ENCODE measurements at regions not wholly inside any gene's neighbourhood (a gene's known extent, or its start where the extent isn't known, plus 50 kb on each side); places are given as distances from the start of the nearest gene placed in this dataset.

DNA sequence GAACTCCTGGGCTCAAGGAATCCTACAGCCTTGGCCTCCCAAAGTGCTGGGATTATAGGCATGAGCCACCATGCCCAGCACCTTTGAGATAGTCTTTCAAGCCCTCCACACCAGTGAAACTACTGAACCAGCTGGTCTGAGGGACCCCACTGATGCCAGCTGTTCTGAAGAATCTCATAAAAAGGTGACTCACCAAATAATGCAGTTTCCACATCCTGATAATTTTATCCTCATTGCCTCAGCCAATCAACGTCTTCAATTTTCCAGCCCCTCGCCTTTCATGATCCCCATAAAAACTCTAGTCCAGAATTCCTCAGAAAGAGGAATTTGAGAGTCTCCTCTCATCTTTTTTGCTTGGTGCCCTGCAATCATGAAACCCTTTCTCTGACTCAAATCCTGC, 1691.6 kb upstream of the LRRTM3 start:
- TF ChIP-seq, protein P1, sequence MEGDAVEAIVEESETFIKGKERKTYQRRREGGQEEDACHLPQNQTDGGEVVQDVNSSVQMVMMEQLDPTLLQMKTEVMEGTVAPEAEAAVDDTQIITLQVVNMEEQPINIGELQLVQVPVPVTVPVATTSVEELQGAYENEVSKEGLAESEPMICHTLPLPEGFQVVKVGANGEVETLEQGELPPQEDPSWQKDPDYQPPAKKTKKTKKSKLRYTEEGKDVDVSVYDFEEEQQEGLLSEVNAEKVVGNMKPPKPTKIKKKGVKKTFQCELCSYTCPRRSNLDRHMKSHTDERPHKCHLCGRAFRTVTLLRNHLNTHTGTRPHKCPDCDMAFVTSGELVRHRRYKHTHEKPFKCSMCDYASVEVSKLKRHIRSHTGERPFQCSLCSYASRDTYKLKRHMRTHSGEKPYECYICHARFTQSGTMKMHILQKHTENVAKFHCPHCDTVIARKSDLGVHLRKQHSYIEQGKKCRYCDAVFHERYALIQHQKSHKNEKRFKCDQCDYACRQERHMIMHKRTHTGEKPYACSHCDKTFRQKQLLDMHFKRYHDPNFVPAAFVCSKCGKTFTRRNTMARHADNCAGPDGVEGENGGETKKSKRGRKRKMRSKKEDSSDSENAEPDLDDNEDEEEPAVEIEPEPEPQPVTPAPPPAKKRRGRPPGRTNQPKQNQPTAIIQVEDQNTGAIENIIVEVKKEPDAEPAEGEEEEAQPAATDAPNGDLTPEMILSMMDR (IDR thresholded peaks at IDR 0.05; ENCODE audit: insufficient read depth, low read length, poor library complexity, severe bottlenecking), result no peak
- no peak for TF ChIP-seq EZH2phosphoT487 (conservative IDR thresholded peaks at IDR 0.05; ENCODE audit: low read length)
